BJ (cell line): ENCODE measurements at regions not wholly inside any gene's neighbourhood (a gene's known extent, or its start where the extent isn't known, plus 50 kb on each side); places are given as distances from the start of the nearest gene placed in this dataset.

Experiments used
- CTCF ChIA-PET: fragments of 350-600 bp; formaldehyde crosslinking; extraction: SDS; loops from one replicate; lab custom pipeline; 2021; ENCODE audit warnings: antibody characterized with exemption, inconsistent platforms; lab: Yijun Ruan, JAX
- POLR2A ChIA-PET: fragments of 300-600 bp; sonication (Branson Sonifier 250); formaldehyde crosslinking; extraction: SDS; loops from one replicate; lab custom pipeline; 2021; ENCODE audit warnings: antibody characterized with exemption; lab: Charles Lee
- DNase-seq: peaks from one replicate; pipeline ENCODE4 v3.0.0-alpha.2; 2011; ENCODE audit warnings: low read depth
- H3K27me3 ChIP-seq: 2 replicates; pipeline ENCODE4 v1.6.0; 2011; ENCODE audit warnings: low read length; ENCODE audit not compliant: control insufficient read depth, insufficient read depth
- H3K36me3 ChIP-seq: 2 replicates; pipeline ENCODE4 v1.5.1; 2011; ENCODE audit warnings: low read length; ENCODE audit not compliant: control insufficient read depth, insufficient read depth
- H3K4me3 ChIP-seq: 2 replicates; pipeline ENCODE4 v1.5.1; 2011; ENCODE audit warnings: low read depth, mild to moderate bottlenecking, control low read depth, low read length
- TF ChIP-seq, protein P1 (sequence below): IDR thresholded peaks from 2 replicates; pipeline ENCODE4 v1.5.1; 2011; ENCODE audit warnings: low read depth, mild to moderate bottlenecking, control low read depth, inconsistent platforms, low read length, moderate library complexity; ENCODE audit not compliant: insufficient read depth

DNA sequence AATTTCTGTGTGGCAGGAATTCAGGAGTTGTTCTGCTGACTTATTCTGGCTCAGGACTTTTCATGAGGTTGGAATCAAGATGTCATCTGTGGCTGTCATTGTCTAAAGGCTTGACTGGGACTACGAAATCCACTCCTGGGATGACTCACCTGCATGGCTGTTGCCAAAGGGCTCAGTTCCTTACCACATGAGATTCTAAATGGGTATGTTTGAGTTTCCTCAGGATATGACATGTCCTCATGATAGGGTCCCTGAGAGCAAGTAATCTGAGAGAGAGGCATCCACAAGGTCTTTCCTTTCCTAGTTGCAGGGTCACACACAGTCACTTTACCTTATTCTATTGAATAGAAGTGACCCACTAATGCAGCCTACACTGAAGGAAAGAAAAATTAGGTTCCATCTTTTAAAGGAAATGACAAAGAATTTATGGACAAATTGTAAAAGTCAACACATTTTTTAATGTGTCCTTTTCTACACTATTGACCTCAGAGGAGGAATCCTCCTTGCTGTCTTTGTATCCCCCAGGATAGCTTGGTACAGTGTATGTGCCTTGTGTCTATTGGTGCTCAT, 1025.0 kb upstream of the GJE1 start:
- ChIA-PET CTCF (no interaction called here), POLR2A (no interaction called here)
- Histone ChIP-seq H3K4me3 (no peak overlapping the region), H3K27me3 (no peaks in the 10 kb centered on the region), H3K36me3 (no peaks in the 10 kb centered on the region)
- DNase-seq: no peak
- TF ChIP-seq, protein P1, sequence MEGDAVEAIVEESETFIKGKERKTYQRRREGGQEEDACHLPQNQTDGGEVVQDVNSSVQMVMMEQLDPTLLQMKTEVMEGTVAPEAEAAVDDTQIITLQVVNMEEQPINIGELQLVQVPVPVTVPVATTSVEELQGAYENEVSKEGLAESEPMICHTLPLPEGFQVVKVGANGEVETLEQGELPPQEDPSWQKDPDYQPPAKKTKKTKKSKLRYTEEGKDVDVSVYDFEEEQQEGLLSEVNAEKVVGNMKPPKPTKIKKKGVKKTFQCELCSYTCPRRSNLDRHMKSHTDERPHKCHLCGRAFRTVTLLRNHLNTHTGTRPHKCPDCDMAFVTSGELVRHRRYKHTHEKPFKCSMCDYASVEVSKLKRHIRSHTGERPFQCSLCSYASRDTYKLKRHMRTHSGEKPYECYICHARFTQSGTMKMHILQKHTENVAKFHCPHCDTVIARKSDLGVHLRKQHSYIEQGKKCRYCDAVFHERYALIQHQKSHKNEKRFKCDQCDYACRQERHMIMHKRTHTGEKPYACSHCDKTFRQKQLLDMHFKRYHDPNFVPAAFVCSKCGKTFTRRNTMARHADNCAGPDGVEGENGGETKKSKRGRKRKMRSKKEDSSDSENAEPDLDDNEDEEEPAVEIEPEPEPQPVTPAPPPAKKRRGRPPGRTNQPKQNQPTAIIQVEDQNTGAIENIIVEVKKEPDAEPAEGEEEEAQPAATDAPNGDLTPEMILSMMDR: no peak

DNA sequence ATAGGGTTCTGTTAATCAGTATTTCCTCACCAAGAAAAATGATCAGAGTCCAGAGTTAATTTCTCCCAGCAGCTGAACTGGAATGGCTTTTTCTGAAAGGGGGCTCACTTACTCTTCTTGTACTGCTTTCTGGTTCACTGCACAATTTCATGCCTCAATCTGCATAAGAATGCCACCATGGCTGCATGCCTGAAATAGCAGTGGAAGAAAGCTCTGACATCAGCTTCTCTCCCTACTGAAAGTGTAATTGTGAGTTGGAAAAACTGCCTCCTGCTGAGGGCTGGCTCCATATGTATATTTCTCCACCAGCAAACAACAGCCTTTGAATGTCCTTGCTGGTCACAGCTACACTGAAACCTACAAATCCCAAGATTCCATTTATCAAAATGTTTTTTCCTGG, 1027.2 kb upstream of the GJE1 start:
- Histone ChIP-seq H3K27me3 (no peaks in the 10 kb centered on the region), H3K4me3 (no peak overlapping the region), H3K36me3 (no peaks in the 10 kb centered on the region)
- ChIA-PET CTCF (interaction anchor here (1.0 to 1.4 kb wide), 2 partner anchors 25 to 570 kb away, joined by 3 read pairs; no protein-coding TSS in a partner anchor), POLR2A (no interaction called here)
- TF ChIP-seq, protein P1: no peak
- no peak for DNase-seq

DNA sequence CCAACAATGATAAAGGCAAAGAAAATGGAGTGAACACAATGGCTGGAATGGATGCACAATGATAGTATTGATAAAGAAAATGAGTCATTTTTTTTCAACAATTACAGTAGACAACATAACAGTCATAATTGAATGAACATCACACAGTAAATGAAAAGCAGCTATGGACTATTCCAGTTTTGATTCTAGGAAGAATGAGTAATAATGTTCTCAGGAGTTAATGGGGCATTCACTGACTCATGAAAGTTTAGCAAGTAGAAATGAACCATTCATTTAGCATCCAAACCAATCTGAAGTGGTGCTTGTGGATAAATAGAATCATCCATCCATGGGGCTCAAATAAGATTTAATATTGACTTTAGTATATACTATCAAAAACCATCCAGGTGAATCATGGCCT, 1029.5 kb upstream of the GJE1 start:
- no peak for DNase-seq
- POLR2A ChIA-PET: no interaction called here
- H3K27me3 ChIP-seq: no peaks in the 10 kb centered on the region

DNA sequence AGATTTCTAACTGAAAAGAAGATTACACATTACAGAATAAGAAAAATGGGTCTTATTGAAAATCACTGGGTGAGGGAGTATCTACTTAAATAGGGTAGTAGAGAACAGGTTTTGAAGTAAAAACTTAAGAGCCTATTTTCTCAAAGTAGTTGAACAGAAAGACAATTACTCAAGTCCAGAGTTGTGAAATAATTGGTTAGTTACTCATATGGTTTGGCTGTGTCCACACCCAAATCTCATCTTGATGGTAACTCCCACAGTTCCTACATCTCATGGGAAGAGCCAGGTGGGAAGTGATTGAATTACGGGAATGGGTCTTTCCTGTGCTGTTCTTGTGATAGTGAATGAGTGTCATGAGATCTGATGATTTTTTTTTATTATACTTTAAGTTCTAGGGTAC, 1035.3 kb upstream of the GJE1 start:
- ChIA-PET CTCF (no interaction called here), POLR2A (no interaction called here)
- Histone ChIP-seq H3K4me3 (no peak overlapping the region), H3K36me3 (no peaks in the 10 kb centered on the region), H3K27me3 (no peaks in the 10 kb centered on the region)
- DNase-seq: no peak
- TF ChIP-seq, protein P1: no peak

More for the DNA sequence above, 1029.5 kb upstream of the GJE1 start:
- Histone ChIP-seq H3K36me3 (no peaks in the 10 kb centered on the region), H3K4me3 (no peak overlapping the region)
- CTCF ChIA-PET: no interaction called here
- TF ChIP-seq, protein P1: no peak

DNA sequence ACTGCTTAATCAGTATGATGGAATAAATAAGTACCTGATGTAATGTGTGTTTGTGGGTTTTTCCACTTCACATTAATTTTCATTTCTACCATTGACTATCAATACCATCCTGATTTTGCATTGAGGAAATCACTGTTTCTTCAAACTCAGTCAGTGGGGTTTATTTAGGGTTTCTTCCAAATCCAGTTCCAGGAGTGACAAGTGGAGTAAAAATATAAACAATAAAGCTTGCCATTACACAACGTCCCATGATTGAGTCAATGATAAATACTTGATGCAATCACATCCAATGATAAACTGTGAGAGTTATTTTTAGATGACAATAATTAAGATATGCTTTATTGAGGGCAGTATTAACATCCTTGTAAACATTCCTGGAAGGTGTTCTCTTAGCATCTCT, 1037.4 kb upstream of the GJE1 start:
- no peak for DNase-seq
- ChIA-PET CTCF (no interaction called here), POLR2A (no interaction called here)
- Histone ChIP-seq H3K36me3 (no peaks in the 10 kb centered on the region), H3K4me3 (no peak overlapping the region), H3K27me3 (no peaks in the 10 kb centered on the region)
- TF ChIP-seq, protein P1: no peak
